HG02610 (cell line): ENCODE measurements at regions not wholly inside any gene's neighbourhood (a gene's known extent, or its start where the extent isn't known, plus 50 kb on each side); places are given as distances from the start of the nearest gene placed in this dataset.
A peak's percentile ranks its signal among the peaks of the same experiment; 100 is the strongest.
"Not testable (repeated sequence)": the region's sequence is repeated elsewhere in the genome, so short reads cannot be mapped to it uniquely, and the experiment has no call there.

ENCODE experiments used
- ATAC-seq: cut with Tn5 transposase; IDR thresholded peaks from one replicate; pipeline ENCODE4 v1.9.1; 2021; ENCODE audit warnings: mild to moderate bottlenecking, moderate library complexity; ENCODE audit not compliant: unreplicated experiment

- peak; percentile 86 for ATAC-seq
Observed at GRCh38 chr12:68538726-68539614, 71.7 kb upstream of the RAP1B start.

- ATAC-seq = no peak
Observed at GRCh38 chr12:68539615-68539952, 71.1 kb upstream of the RAP1B start.

- ATAC-seq = not testable (repeated sequence)
Observed at GRCh38 chr12:68540768-68541167, 69.9 kb upstream of the RAP1B start.

GRCh38 chr12:68547318-68547717 is 63.4 kb upstream of the RAP1B start:
- ATAC-seq = not testable (repeated sequence)

- ATAC-seq = not testable (repeated sequence)
Observed at GRCh38 chr12:68552605-68553195, 58.0 kb upstream of the RAP1B start.

GRCh38 chr12:68557011-68557730 is 53.5 kb upstream of the RAP1B start:
- ATAC-seq = no peak

GRCh38 chr12:68559246-68559645 is 51.5 kb upstream of the RAP1B start:
- ATAC-seq = no peak

- ATAC-seq = no peak
Observed at GRCh38 chr12:68559984-68560850, 50.5 kb upstream of the RAP1B start.

- no peak for ATAC-seq
Observed at GRCh38 chr12:68560851-68561422, 49.8 kb upstream of the RAP1B start.
